Activated CD4-positive, CD25-positive, alpha-beta regulatory T cell treated with anti-CD3 and anti-CD28 coated beads, Interleukin-2, amount 50 U/mL, for 16 hours (primary cell): ENCODE measurements at regions not wholly inside any gene's neighbourhood (a gene's known extent, or its start where the extent isn't known, plus 50 kb on each side); places are given as distances from the start of the nearest gene placed in this dataset.

Source experiments
- DNase-seq: peaks from one replicate; pipeline ENCODE4 v3.0.0-alpha.2; 2020; ENCODE audit warnings: low read depth, low spot score

DNA sequence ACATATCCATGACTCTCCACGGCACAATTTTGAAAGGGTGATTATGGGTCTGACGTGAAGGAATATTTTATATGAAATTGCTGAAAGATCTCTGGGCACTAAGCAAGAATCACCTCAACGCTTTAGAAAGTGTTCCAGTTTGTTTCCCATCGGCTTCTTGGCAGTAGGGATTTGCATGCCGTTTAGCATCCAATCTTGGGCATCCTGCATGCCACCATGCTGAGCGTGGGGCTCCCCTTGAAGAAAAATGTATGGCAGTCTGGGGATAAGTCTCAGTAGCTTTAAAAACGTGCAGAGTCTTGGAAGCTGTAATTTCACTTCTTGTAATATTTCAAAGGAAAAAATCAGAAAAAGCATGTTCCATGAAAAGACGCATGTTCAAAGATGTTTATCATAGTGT lies 151.7 kb downstream of the DMRT2 start:
- DNase-seq, result no peak

- no peak for DNase-seq
Measured at GRCh38 chr9:1202512-1203280, 152.5 kb downstream of the DMRT2 start.

DNA sequence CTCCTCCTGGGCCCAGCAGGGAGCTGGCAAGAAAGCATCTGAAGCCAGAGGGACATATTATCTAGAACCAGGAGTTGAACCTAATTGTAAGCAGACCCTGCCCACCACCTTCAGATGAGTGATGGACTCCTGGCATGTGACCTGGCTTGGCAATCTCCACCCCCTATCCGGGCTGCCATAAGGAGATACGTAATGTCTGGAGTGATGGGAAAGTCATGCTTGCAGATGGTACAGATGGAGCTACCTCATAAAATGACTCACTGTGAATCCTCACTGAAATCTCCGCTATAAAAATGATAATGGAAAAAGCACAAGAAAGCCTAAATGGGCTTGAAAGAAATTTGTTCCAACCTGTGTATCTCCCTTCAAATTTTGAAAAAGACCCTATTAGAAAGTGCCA lies 157.5 kb downstream of the DMRT2 start:
- no peak for DNase-seq

DNA sequence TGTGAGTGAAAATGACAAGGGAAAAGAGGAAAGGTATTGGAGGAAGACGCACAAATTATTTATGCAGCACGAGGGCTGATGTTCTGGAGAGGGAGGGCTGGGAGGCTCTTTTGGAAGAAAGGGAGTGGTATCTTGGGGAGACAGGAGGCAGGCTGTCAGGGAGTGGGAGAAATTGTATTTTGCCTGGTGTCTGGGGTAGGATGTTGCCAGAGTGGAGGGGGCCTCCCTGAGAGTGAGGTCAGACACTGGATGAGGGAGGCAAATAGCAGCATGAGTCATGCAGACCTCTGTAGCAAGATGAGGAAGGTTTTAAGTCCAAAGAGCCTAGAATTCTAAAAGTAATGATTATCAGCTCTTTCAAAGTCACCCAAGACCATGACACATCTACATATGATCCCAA lies 158.0 kb downstream of the DMRT2 start:
- no peak for DNase-seq

DNA sequence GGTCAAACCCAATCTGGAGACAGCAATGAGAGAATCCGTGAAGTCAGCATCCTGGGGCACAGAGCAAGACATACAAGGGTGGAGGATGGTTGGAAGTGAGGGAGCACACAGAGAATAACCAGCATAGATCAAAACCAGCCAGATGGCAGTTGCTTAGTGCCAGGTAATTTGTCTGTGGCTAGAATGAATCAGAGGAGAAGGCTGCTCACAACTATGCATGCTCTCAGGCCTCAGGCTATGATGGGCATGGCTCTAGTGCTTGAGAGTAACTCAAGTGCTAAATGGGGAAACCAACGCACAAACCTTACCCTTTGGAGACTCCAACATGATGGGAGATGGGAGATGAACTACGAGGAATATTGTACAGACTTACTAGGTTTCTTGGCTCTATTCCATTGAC lies 160.8 kb downstream of the DMRT2 start:
- DNase-seq, result no peak

DNA sequence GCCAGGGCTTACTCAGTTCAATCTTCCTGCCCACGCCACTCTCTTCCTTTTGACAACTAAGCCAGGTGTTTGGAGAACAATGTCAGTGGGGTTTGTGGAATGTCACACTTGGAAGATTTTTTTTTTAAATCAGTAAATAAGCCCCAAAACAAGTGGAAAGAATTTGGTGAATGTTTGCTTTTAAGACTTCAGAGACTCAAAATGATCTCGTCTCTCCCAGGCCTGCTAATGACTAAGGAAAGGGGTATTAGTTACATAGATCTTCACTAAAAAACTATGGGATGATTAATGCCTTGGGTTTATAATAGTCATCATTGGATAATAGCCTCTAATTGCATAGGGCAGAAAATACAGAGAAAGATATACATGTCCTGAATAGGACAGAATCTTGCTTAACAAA lies 166.4 kb downstream of the DMRT2 start:
- no peak for DNase-seq

- no peak for DNase-seq
Measured at GRCh38 chr9:1217076-1217475, 166.9 kb downstream of the DMRT2 start.

DNA sequence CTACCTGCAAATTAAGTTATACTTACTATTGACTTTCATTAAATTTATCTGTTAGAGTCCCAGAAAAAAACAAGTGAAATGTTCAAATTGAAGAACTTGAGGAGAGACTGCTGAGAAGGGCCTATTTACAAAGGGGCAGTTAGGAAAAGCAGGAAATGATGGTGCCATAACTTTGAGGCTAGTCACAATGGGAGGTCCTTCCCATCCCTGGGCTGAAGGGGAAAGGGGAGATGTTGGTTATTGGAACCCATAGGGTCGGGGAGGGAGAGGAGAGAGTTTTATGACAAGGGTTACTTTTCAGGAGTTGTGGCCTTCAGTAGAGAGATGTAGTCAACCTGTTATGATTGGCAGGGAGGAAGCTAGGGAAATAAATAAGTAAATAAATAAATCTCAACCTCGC lies 169.1 kb downstream of the DMRT2 start:
- DNase-seq, result no peak

DNA sequence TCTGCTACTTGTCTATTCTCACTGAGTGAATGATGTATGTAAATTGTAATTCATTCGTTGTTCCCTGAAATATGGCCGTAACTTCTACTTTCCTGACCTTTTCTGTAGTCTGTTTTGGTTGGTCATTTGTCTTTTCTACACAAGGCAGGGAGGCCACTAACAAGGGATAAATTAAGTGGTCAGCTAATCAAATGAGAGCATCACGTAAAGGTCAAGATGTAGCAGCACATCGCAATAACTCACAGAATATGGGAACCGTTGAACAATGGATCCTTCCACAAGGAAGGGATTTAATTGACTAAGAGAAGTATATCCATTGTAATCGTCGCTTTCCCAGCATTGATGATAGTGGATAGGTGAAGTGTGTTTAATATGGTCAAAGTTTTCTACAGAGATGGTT lies 171.1 kb downstream of the DMRT2 start:
- DNase-seq, result no peak

- DNase-seq, result no peak
Measured at GRCh38 chr9:1222511-1222910, 172.4 kb downstream of the DMRT2 start.

- no peak for DNase-seq
Measured at GRCh38 chr9:1231998-1232919, 182.1 kb downstream of the DMRT2 start.

GRCh38 chr9:1233568-1233967 lies 183.4 kb downstream of the DMRT2 start:
- no peak for DNase-seq

GRCh38 chr9:1235650-1236049 lies 185.5 kb downstream of the DMRT2 start:
- DNase-seq, result no peak

DNA sequence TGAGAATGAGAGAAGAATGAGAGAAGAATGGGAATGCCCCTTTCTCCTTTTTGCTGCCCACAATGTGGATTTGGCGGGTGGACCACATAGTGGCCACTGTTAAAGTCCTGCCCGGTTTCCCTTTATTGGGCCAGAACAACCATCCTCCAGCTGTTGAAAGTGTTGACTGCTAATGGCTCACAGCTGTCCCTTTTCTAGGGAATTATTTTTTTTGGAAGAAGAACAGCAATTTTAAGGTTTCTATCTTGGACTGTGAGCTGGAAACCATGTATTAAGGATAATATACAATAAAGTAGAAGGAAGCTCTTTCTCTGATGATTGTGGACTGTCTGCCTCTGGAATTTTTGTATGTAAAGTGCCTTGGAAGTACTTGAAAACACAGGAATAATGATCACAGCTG lies 185.9 kb downstream of the DMRT2 start:
- DNase-seq, result no peak

DNA sequence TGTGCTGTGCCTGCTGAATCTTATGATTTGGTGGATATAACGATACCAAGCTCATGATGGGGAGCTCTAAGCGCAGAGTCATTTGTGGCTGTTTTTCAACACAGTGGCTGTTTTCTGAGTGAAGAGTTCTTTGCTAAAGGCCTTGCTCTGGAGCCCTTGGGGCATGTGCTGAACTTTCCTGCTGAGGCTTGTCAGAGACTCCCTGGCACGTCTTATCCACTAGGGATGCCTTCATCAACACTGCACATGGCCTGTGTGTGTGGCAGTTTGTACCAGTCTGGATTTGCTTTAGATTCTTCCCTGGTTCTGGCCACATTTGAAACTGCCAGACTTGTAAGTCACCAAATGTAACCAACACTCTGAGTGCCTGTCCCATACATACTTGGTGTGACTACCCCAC lies 188.2 kb downstream of the DMRT2 start:
- no peak for DNase-seq

DNA sequence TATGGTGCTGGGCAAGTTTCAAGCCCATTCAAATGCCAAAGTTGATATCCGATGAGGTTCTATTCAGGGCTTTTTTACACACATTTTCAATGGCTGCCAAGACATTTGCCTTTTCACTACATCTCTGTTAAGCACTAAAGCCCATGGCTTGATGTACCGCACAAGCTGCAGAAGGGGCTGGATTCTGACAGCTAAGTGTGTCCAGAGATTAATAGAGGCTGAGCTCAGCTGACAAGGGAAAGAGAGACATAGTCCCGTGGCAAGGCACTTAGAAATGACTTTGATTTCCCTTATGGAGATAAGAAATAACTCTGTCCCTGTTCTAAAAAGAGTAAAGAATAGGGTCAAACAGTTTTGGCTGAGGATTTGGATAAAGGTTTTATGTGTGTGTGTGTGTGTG lies 198.6 kb downstream of the DMRT2 start:
- no peak for DNase-seq

- no peak for DNase-seq
Measured at GRCh38 chr9:1253064-1253979, 203.2 kb downstream of the DMRT2 start.

GRCh38 chr9:1254071-1254470 lies 203.9 kb downstream of the DMRT2 start:
- DNase-seq, result no peak

- DNase-seq, result no peak
Measured at GRCh38 chr9:1256178-1256577, 206.0 kb downstream of the DMRT2 start.

DNA sequence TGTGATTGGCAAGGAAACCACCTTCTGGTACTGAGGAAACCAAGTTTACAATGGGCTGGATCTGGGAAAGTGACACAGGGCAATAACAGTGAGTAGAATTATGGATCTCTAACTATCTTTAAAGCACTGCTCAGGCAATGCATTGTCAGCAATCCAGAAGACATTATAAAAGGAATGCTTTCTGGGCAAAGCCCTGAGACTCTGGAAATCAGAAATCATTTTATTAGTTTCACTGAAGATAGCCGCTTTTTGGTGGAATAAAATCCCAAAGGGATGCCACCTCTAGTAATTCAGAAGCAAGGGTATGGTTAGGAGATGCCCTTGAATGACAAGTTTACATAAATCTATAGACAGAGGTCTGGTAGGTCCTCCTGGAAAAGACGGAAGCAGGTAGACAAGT lies 211.1 kb downstream of the DMRT2 start:
- no peak for DNase-seq

- no peak for DNase-seq
Measured at GRCh38 chr9:1261879-1262766, 212.0 kb downstream of the DMRT2 start.
